OCI-LY7 (cell line): ENCODE measurements at regions not wholly inside any gene's neighbourhood (a gene's known extent, or its start where the extent isn't known, plus 50 kb on each side); places are given as distances from the start of the nearest gene placed in this dataset.

Source experiments
- BruUV-seq: library from RNA; stranded (reverse); fragments of 400-500 nt; replicated peaks from 2 replicates; lab custom pipeline; 2021; lab: Mats Ljungman, UMichigan
- CTCF ChIA-PET: fragments of 300-600 bp; sonication (Branson Sonifier 250); formaldehyde crosslinking; loops from one replicate; lab custom pipeline; 2022; ENCODE audit warnings: antibody characterized with exemption; ENCODE audit not compliant: unreplicated experiment; lab: Charles Lee
- POLR2A ChIA-PET: fragments of 300-600 bp; sonication (Branson Sonifier 250); formaldehyde crosslinking; loops from one replicate; lab custom pipeline; 2022; ENCODE audit warnings: antibody characterized with exemption; lab: Charles Lee
- DNase-seq: peaks from one replicate; pipeline ENCODE4 v3.0.0-alpha.2; 2015; ENCODE audit warnings: low spot score
- H2AFZ ChIP-seq: fragments of 200-600 bp; sonication (generic), shearing (Covaris generic); 2 replicates; pipeline ENCODE4 v1.6.1; 2014; ENCODE audit warnings: mild to moderate bottlenecking, antibody characterized with exemption, low read length, moderate library complexity
- H3K27ac ChIP-seq: fragments of 200-600 bp; sonication (generic); 2 replicates; pipeline ENCODE4 v1.5.1; 2014; ENCODE audit warnings: mixed run types, low read depth, mild to moderate bottlenecking, moderate library complexity, low read length, inconsistent platforms; ENCODE audit not compliant: poor library complexity, severe bottlenecking
- H3K36me3 ChIP-seq: fragments of 200-600 bp; sonication (generic); 2 replicates; pipeline ENCODE4 v1.6.1; 2014; ENCODE audit warnings: mild to moderate bottlenecking, antibody characterized with exemption, low read length, moderate library complexity, mixed read lengths; ENCODE audit not compliant: insufficient read depth
- H3K4me1 ChIP-seq: fragments of 200-600 bp; sonication (generic); 2 replicates; pipeline ENCODE4 v1.5.1; 2014; ENCODE audit warnings: mild to moderate bottlenecking, low read length; ENCODE audit not compliant: insufficient read depth, poor library complexity, severe bottlenecking
- H3K4me2 ChIP-seq: fragments of 200-600 bp; sonication (generic); 2 replicates; pipeline ENCODE4 v1.6.1; 2014; ENCODE audit warnings: mild to moderate bottlenecking, low read length
- H3K4me3 ChIP-seq: fragments of 200-600 bp; sonication (generic); 2 replicates; pipeline ENCODE4 v1.5.1; 2014; ENCODE audit warnings: mild to moderate bottlenecking, low read depth, low read length; ENCODE audit not compliant: poor library complexity, severe bottlenecking
- H3K79me2 ChIP-seq: fragments of 200-600 bp; sonication (generic); 2 replicates; pipeline ENCODE4 v1.6.1; 2016; ENCODE audit warnings: low read depth, mild to moderate bottlenecking, low read length, moderate library complexity, mixed read lengths; ENCODE audit not compliant: insufficient read depth
- H3K9me2 ChIP-seq: fragments of 200-600 bp; sonication (generic); 2 replicates; pipeline ENCODE4 v1.6.1; 2016; ENCODE audit warnings: mild to moderate bottlenecking, low read length, mixed read lengths; ENCODE audit not compliant: insufficient read depth
- H3K9me3 ChIP-seq: fragments of 200-600 bp; sonication (generic); 2 replicates; pipeline ENCODE4 v1.6.1; 2014; ENCODE audit warnings: mild to moderate bottlenecking, mixed run types, low read length, mixed read lengths
- H4K20me1 ChIP-seq: fragments of 200-600 bp; sonication (generic); 2 replicates; pipeline ENCODE4 v1.6.1; 2014; ENCODE audit warnings: mild to moderate bottlenecking, antibody characterized with exemption, low read length, moderate library complexity, mixed read lengths; ENCODE audit not compliant: insufficient read depth
- EZH2phosphoT487 ChIP-seq: fragments of 200-600 bp; sonication (generic); IDR thresholded peaks from 2 replicates; pipeline ENCODE4 v1.6.1; 2018; ENCODE audit warnings: low read depth, borderline replicate concordance, mild to moderate bottlenecking, mixed run types, antibody characterized with exemption, low read length, moderate library complexity, mixed read lengths
- intact Hi-C: fragments of 100-400 bp; cut with micrococcal nuclease; formaldehyde crosslinking; loops from one replicate; pipeline ENCODE4 v1.10.0; 2022; ENCODE audit not compliant: unreplicated experiment
- TF ChIP-seq, protein P1 (sequence below): fragments of 200-600 bp; sonication (generic); conservative IDR thresholded peaks from 2 replicates; pipeline ENCODE4 v1.5.1; 2014; ENCODE audit warnings: mild to moderate bottlenecking, antibody characterized with exemption, low read length, moderate library complexity, mixed read lengths

DNA sequence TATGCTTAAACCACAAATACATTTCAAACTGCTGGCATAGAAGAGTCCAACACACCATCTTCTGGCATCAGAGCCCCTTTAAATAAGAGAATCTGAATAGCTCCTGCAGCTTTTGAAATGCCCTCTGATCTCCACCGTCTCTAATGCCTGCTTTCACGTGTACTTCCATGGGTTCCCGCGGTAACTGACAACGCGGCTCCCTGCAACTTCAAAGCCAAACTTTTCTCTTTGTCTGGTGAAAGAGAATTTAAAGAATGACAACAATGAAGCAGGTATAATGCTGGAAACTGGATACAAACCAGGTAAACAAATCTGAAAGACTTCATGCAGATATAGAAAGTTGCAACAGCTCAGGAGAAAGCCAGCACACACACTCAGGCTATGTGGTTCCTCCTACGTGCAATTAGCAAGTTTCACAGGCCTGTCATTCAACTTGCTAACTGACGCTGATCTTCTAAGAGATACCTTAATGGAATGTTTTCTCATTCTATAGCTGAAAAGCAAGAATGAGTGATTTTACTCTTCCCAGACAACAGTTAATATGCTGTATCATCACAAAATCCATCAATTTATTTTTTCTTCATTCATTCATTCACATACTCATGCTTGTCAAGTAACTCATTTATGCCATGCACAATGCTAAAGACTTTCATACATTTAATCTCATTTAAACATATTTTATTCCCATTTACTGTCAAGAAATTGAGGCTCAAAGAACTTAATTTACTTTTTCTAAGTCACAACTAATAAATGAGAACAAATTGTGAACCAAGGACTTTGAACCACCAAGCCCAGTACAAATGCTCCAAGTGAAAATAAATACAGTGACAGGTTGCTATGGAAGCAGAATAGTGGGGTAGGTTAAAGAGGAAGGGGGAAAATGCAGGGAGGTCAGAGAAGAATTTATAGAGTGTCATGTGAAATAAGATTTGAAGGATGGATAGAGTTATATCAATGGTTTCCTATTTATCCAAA is 202.7 kb upstream of the SNX7 start:
- Histone ChIP-seq H3K27ac (no peak overlapping the region), H3K4me2 (no peak overlapping the region), H3K36me3 (no peaks in the 10 kb centered on the region), H3K4me1 (no peaks in the 10 kb centered on the region), H4K20me1 (no peaks in the 10 kb centered on the region), H3K9me3 (no peaks in the 10 kb centered on the region), H3K9me2 (no peaks in the 10 kb centered on the region), H2AFZ (no peak overlapping the region), H3K4me3 (no peak overlapping the region), H3K79me2 (no peaks in the 10 kb centered on the region)
- no TSS peak for BruUV-seq
- no peak for DNase-seq
- intact Hi-C loops, result no loop called here
- POLR2A ChIA-PET, result interaction anchor here (0.6 to 1.3 kb wide), 3 partner anchors 10 to 1133 kb away, joined by 3 to 5 read pairs (median 3); no protein-coding TSS in a partner anchor
- CTCF ChIA-PET, result no interaction called here
- no peak for TF ChIP-seq EZH2phosphoT487
- TF ChIP-seq, protein P1, sequence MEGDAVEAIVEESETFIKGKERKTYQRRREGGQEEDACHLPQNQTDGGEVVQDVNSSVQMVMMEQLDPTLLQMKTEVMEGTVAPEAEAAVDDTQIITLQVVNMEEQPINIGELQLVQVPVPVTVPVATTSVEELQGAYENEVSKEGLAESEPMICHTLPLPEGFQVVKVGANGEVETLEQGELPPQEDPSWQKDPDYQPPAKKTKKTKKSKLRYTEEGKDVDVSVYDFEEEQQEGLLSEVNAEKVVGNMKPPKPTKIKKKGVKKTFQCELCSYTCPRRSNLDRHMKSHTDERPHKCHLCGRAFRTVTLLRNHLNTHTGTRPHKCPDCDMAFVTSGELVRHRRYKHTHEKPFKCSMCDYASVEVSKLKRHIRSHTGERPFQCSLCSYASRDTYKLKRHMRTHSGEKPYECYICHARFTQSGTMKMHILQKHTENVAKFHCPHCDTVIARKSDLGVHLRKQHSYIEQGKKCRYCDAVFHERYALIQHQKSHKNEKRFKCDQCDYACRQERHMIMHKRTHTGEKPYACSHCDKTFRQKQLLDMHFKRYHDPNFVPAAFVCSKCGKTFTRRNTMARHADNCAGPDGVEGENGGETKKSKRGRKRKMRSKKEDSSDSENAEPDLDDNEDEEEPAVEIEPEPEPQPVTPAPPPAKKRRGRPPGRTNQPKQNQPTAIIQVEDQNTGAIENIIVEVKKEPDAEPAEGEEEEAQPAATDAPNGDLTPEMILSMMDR, result no peak

DNA sequence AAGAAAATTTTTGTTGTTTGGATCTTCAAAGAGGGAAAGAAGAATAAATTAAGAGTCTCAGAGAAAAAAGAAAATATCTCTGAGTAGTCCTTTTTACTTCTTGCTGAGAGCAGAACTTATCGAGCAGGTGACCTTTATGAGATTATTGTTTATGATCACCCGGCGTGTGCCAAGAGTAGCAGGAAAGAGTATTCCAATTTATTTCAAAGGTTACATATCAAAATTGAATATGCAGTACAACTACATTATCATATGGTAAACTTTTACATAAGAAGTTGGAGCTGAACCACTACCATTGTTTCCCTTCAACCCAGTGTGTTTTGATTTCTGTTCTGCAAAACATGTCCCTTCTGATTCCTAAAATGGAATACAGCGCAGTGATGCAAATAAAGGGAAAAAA is 204.3 kb upstream of the SNX7 start:
- no peaks in the 10 kb centered on the region for H4K20me1 ChIP-seq
- CTCF ChIA-PET, result no interaction called here

More for the DNA sequence above, 204.3 kb upstream of the SNX7 start:
- Histone ChIP-seq H3K27ac (no peak overlapping the region), H3K9me2 (no peaks in the 10 kb centered on the region), H3K4me2 (no peak overlapping the region), H3K4me3 (no peak overlapping the region), H3K36me3 (no peaks in the 10 kb centered on the region), H3K79me2 (no peaks in the 10 kb centered on the region), H3K4me1 (no peaks in the 10 kb centered on the region), H2AFZ (no peak overlapping the region), H3K9me3 (no peaks in the 10 kb centered on the region)
- DNase-seq, result no peak
- intact Hi-C loops, result no loop called here
- TF ChIP-seq, protein P1, result no peak
- TF ChIP-seq EZH2phosphoT487, result no peak
- POLR2A ChIA-PET, result no interaction called here
- BruUV-seq, result no TSS peak
